Activated naive CD4-positive, alpha-beta T cell treated with anti-CD3 and anti-CD28 coated beads, Interleukin-2, amount 10 ng/mL, durations not matched to agents 7 days and 5 days (primary cell): ENCODE measurements at regions not wholly inside any gene's neighbourhood (a gene's known extent, or its start where the extent isn't known, plus 50 kb on each side); places are given as distances from the start of the nearest gene placed in this dataset.

Experiments
- CTCF ChIA-PET: fragments of 350-600 bp; sonication (Branson Sonifier 250); formaldehyde crosslinking; loops from one replicate; lab custom pipeline; 2021; ENCODE audit warnings: antibody characterized with exemption; lab: Charles Lee
- DNase-seq: peaks from one replicate; pipeline ENCODE4 v3.0.0-alpha.2; 2020
- H3K27ac Mint-ChIP-seq: one replicate; pipeline ENCODE4 v1.8.0; 2021; ENCODE audit warnings: mild to moderate bottlenecking, moderate library complexity, mixed read lengths
- H3K27me3 Mint-ChIP-seq: one replicate; pipeline ENCODE4 v1.8.0; 2021; ENCODE audit warnings: mild to moderate bottlenecking, mixed read lengths
- H3K36me3 Mint-ChIP-seq: one replicate; pipeline ENCODE4 v1.8.0; 2021; ENCODE audit warnings: mixed read lengths
- H3K4me1 Mint-ChIP-seq: one replicate; pipeline ENCODE4 v1.8.0; 2021; ENCODE audit warnings: mixed read lengths
- H3K4me3 Mint-ChIP-seq: one replicate; pipeline ENCODE4 v1.8.0; 2021; ENCODE audit warnings: mild to moderate bottlenecking, moderate library complexity, mixed read lengths
- H3K9me3 Mint-ChIP-seq: one replicate; pipeline ENCODE4 v1.8.0; 2021; ENCODE audit warnings: mixed read lengths

DNA sequence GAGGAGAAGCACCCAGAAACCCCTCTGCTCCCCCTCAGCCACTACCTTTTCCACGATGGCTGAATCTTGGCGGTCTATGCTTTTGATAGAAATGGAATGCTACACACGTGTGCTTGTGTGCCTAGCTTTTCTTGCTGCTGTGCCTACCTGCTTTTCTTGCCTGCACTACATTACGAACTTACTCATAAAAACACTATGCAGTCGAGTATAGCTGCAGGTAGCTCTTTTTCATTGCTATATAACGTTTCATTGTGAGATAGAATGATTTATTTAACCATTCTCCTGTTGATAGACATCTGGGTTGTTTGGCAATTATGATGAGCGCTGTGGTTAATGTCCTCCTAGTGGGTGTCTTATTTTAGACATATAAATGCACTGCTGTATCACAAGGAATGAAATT, 67.9 kb upstream of the NCOR2 start:
- peaks cover 36% of the 10 kb centered on the region for H3K27me3 Mint-ChIP-seq
- no peak overlapping the region for H3K27ac Mint-ChIP-seq
- CTCF ChIA-PET = no interaction called here
- no peak overlapping the region for H3K4me3 Mint-ChIP-seq
- peaks cover 8% of the 10 kb centered on the region for H3K9me3 Mint-ChIP-seq
- DNase-seq = no peak
- peaks cover 4% of the 10 kb centered on the region for H3K36me3 Mint-ChIP-seq
- peaks cover 14% of the 10 kb centered on the region for H3K4me1 Mint-ChIP-seq

DNA sequence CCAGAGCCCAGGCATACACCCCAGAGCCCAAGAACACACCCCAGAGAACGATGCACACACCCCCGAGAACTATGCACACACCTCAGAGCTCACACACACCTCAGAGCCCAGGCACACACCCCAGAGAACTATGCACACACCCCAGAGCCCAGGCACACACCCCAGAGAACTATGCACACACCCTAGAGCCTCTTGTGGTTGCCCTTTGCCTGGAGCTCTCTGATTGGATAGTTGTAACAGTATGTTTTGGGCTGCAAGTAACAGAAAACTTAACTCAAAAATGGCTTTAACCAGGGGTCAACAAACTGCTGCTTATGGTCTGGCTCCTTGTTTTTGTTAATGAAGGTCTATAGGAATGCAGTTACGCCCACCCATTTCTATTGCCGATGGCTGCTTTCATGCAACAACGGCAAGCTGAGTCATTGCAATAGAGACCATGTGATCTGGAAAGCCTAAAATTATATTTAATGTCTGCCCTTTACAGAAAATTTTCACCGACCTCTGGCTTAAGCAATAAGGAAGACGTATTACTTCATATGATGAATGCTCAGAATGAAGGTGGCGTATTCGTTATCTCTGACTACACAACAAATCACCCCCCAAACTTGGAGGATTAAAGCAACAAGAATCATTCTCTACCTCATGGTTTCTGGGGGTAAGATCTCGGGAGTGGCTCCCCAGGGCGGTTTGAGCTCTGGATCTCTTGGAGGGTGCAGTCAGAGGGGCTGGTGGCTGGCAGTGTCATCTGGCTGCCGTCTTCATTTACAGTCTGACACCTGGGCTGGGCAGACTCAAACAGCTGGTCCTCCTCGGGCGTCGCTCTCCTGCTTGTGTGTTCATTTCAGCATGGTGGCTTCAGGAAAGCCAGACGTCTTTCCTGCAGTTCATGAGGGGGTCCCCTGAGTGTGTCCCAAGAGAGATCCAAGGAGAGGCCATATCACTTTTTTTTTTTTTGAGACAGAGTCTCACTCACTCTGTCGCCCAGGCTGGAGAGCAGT, 66.3 kb upstream of the NCOR2 start:
- peaks cover 8% of the 10 kb centered on the region for H3K9me3 Mint-ChIP-seq
- peaks cover 4% of the 10 kb centered on the region for H3K36me3 Mint-ChIP-seq
- peaks cover 22% of the 10 kb centered on the region for H3K27me3 Mint-ChIP-seq
- no peak overlapping the region for H3K27ac Mint-ChIP-seq
- peaks cover 14% of the 10 kb centered on the region for H3K4me1 Mint-ChIP-seq
- H3K4me3 Mint-ChIP-seq = no peak overlapping the region
- CTCF ChIA-PET = no interaction called here
- DNase-seq = no peak

DNA sequence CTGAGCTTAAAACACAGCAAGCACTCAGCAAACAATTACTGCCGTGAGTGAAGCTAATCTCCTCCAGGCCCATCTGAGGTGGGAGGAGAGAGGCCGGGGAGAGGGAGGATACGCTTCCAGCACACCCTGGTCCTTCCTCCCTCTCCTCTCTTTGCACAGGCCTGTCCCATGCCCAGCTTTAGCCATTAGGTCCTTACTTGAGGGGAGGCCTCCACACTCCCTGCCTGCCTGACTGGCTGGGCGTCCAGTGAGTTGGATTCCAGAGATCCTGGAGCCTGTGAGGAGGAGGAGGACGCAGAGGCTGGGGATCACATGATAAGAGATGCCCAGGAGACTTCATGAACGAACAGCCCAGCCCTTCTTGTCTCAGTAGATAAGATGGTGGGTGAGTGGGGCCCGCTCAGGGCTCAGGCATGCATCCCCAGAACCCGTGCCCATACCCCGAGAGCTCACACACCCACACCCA, 65.1 kb upstream of the NCOR2 start:
- Mint-ChIP-seq H3K27ac (no peak overlapping the region), H3K27me3 (peaks cover 14% of the 10 kb centered on the region), H3K36me3 (peaks cover 4% of the 10 kb centered on the region), H3K9me3 (peaks cover 8% of the 10 kb centered on the region), H3K4me3 (no peak overlapping the region), H3K4me1 (peaks cover 14% of the 10 kb centered on the region)
- DNase-seq = no peak
- CTCF ChIA-PET = no interaction called here

DNA sequence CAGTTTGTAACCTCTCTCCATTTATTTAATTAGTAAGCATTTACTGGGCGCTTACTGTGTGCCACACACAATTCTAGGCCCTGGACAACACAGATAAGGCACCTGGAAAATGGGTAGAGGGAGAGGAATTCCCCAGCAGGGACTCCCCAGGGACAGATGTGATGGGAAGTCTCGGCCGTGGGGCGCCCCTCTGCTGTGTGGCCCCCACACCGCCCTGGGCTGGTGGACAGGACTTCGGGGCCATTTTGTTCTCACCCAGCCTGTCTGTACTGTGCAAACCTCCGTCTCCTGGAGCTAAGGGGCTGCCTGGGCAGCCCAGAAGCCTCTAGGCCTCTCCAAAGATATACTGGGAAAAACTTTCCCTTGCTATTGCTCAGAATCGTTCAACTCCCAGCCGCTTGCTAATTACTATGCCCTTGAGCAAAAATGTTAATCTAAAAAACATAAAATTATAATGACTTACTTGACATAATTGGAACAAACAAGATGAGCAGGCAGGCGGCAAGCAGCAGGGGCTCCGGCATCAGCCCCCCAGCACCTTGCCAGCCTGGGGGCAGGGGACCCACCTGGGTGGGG, 64.4 kb upstream of the NCOR2 start:
- H3K27ac Mint-ChIP-seq = no peak overlapping the region
- peaks cover 11% of the 10 kb centered on the region for H3K27me3 Mint-ChIP-seq
- CTCF ChIA-PET = no interaction called here
- peaks cover 13% of the 10 kb centered on the region for H3K4me1 Mint-ChIP-seq
- H3K4me3 Mint-ChIP-seq = no peak overlapping the region
- peaks cover 4% of the 10 kb centered on the region for H3K36me3 Mint-ChIP-seq
- H3K9me3 Mint-ChIP-seq = peaks cover 8% of the 10 kb centered on the region
- no peak for DNase-seq

DNA sequence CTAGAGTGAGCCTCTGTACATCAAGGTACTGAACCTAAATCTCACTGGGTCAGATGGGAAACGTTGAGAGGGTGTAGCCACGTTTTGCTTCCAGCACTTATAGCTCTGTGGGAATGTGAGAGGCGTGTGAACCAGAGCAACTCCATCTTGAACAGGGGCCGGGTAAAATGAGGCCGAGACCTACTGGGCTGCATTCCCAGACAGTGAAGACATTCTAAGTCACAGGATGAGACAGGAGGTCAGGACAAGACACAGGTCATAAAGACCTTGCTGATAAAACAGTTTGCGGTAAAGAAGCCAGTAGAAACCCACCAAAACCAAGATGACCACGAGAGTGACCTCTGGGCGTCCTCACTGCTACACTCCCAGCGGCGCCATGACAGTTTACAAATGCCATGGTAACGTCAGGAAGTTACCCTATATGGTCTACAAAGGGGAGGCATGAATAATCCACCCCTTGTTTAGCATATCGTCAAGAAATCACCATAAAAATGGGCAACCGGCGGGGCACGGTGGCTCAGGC, 63.4 kb upstream of the NCOR2 start:
- H3K4me1 Mint-ChIP-seq = peaks cover 4% of the 10 kb centered on the region
- CTCF ChIA-PET = no interaction called here
- no peak overlapping the region for H3K27ac Mint-ChIP-seq
- no peak overlapping the region for H3K4me3 Mint-ChIP-seq
- peaks cover 11% of the 10 kb centered on the region for H3K27me3 Mint-ChIP-seq
- DNase-seq = no peak
- H3K36me3 Mint-ChIP-seq = no peaks in the 10 kb centered on the region
- peaks cover 2% of the 10 kb centered on the region for H3K9me3 Mint-ChIP-seq

DNA sequence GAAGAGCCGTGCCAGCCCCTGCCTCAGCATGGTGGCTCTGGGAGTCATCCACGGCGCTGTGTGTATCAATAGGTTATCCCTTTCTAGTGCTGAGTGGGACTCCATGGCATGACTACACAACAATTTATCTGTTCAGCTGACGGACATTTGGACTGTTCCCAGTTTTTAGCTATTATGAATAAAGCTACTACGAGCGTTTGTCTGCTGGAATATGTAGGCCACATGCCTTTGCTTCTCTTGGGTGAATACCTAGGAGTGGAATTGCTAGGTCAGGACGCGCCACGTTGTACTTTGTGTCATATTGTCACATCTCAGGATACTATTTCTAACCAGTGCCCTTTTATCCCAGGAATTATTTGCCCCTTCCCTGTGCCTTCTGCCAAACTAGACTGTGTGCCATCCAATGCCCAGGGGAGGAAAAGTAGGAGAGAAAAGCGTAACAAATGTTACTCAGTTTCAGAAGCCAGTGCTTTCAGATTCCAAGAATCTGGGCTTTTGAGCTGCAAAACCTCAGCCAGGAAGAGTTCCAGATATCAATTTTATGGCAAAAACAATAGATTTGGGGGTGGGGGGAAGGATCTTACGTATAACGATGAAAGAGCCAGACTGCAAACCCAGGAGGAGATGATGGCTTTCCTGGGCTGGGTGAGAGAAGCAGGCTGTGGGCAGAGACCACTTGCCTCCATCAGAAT, 62.5 kb upstream of the NCOR2 start:
- Mint-ChIP-seq H3K4me1 (no peaks in the 10 kb centered on the region), H3K9me3 (no peaks in the 10 kb centered on the region), H3K27ac (no peak overlapping the region), H3K27me3 (peaks cover 11% of the 10 kb centered on the region), H3K36me3 (no peaks in the 10 kb centered on the region), H3K4me3 (no peak overlapping the region)
- DNase-seq = no peak
- CTCF ChIA-PET = no interaction called here

DNA sequence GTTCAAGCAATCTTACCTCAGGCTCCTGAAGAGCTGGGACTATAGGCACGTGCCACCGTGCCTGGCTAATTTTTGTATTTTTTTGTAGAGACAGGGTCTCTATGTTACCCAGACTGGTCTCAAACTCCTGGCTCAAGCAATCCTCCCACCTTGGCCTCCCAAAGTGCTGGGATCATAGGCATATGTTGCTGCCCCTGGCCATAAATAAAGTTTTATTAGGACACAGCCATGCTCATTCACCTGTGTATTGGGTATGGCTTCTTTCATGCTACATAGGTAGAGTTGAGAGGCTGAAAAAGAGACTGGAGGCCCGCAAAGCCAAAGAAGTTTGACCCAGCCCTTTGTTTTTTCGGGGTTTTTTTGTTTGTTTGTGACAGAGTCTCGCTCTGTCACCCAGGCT, 61.7 kb upstream of the NCOR2 start:
- Mint-ChIP-seq H3K27ac (no peak overlapping the region), H3K4me1 (no peaks in the 10 kb centered on the region), H3K4me3 (no peak overlapping the region), H3K9me3 (no peaks in the 10 kb centered on the region), H3K36me3 (no peaks in the 10 kb centered on the region), H3K27me3 (peaks cover 12% of the 10 kb centered on the region)
- CTCF ChIA-PET = no interaction called here
- DNase-seq = no peak

DNA sequence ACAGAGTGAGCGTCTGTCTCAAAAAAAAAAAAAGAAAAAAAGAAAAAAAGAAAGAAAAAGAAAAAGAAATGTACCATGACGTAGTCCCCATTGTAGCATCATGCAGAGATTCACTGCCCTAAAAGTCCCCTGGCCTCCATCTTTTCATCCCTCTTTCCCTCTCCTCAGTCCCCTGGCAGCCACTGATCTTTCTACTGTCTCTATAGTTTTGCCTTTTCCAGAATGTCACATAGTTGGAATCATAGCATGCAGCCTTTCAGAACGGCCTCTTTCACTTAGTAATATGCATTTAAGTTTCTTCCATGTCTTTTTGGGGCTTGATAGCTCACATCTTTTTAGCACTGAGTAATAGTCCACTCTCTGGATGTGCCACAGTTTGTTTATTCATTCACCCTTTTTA, 60.5 kb upstream of the NCOR2 start:
- Mint-ChIP-seq H3K27ac (peak overlapping the region; percentile 6), H3K36me3 (no peaks in the 10 kb centered on the region), H3K9me3 (peaks cover 2% of the 10 kb centered on the region), H3K27me3 (peaks cover 9% of the 10 kb centered on the region), H3K4me3 (no peak overlapping the region), H3K4me1 (no peaks in the 10 kb centered on the region)
- no peak for DNase-seq
- CTCF ChIA-PET = no interaction called here

DNA sequence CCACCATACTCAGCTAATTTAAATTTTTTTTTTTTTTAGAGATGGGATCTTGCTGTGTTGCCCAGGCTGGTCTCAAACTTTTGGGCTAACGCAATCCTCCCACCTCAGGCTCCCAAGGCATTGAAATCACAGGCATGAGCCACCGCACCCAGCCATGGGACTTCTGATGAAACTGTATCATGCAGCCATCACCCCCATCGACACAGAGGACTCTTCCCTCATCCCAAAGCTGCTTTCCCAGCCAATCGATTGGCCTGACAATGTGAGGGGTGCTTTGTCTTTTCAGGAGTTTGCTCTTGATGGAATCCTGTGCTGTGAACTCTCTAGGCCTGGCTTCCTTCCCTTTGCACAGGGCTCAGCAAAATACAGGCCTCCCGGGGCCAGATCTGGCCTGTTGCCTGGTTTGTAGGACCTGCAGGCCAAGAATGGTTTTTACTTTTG, 59.6 kb upstream of the NCOR2 start:
- Mint-ChIP-seq H3K27me3 (peaks cover 9% of the 10 kb centered on the region), H3K4me3 (no peak overlapping the region), H3K9me3 (peaks cover 2% of the 10 kb centered on the region), H3K4me1 (no peaks in the 10 kb centered on the region), H3K27ac (no peak overlapping the region), H3K36me3 (no peaks in the 10 kb centered on the region)
- no peak for DNase-seq
- CTCF ChIA-PET = no interaction called here

DNA sequence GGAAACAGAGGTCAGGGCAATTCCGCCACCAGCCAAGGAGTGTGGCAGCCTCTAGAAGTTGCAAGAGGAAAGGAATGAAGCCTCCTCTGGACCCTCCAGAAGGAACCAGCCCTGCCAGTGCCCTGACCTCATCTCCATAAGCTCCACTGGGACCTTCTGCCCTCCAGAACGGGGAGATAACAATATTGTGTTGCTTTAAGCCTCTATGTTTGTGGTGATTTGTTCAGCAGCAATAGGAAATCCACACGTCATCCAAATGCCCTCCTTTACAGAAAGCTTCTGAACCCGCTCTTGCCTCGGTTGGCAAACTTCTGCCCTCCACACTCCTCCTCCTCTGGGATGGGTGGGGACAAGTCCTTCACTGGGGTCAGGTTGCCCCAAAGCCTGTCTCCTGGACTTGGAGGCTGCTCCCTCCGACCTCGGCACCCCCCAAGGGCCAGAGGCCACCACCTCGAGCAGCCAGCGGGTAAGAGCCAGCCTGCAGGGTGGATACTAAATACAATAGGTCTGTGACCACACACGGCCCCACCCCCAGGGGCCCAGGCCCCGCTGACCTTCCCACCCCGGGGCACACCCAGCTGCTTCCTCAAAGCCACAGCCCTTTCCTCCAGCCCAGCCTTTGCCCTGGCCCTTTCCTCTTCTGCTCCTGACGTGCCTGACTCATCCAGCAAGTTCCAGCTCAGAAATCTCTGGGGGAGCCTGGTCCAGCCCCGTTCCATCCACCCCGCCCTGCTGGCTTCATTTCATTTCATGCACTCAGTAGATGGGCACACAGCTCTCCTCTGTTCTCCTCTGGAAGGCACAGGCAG, 58.7 kb upstream of the NCOR2 start:
- no peak overlapping the region for H3K4me3 Mint-ChIP-seq
- CTCF ChIA-PET = no interaction called here
- H3K4me1 Mint-ChIP-seq = no peaks in the 10 kb centered on the region
- no peak overlapping the region for H3K27ac Mint-ChIP-seq
- peaks cover 9% of the 10 kb centered on the region for H3K27me3 Mint-ChIP-seq
- no peaks in the 10 kb centered on the region for H3K36me3 Mint-ChIP-seq
- DNase-seq = no peak
- H3K9me3 Mint-ChIP-seq = peaks cover 2% of the 10 kb centered on the region

DNA sequence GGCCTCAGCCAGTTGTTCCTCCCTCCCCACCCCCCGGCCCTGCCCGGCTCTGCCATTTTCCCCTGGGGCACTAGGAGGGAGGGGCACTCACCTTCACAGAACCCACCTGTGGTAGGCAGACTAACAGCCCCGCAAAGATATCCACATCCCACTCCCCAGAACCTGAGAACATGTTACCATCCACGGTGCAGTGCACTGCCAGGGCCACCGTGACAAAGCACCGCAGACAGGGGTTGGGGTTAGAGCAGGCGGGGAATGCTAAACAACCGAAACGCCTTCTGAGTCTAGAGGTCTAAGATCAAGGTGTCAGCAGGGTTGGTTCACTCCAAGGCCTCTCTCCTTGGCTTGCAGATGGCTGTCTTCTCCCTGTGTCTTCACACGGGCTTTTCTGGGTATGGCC, 57.4 kb upstream of the NCOR2 start:
- no peaks in the 10 kb centered on the region for H3K36me3 Mint-ChIP-seq
- no peaks in the 10 kb centered on the region for H3K4me1 Mint-ChIP-seq
- DNase-seq = no peak
- peaks cover 2% of the 10 kb centered on the region for H3K9me3 Mint-ChIP-seq
- H3K4me3 Mint-ChIP-seq = no peak overlapping the region
- H3K27ac Mint-ChIP-seq = no peak overlapping the region
- H3K27me3 Mint-ChIP-seq = peaks cover 9% of the 10 kb centered on the region
- CTCF ChIA-PET = no interaction called here

DNA sequence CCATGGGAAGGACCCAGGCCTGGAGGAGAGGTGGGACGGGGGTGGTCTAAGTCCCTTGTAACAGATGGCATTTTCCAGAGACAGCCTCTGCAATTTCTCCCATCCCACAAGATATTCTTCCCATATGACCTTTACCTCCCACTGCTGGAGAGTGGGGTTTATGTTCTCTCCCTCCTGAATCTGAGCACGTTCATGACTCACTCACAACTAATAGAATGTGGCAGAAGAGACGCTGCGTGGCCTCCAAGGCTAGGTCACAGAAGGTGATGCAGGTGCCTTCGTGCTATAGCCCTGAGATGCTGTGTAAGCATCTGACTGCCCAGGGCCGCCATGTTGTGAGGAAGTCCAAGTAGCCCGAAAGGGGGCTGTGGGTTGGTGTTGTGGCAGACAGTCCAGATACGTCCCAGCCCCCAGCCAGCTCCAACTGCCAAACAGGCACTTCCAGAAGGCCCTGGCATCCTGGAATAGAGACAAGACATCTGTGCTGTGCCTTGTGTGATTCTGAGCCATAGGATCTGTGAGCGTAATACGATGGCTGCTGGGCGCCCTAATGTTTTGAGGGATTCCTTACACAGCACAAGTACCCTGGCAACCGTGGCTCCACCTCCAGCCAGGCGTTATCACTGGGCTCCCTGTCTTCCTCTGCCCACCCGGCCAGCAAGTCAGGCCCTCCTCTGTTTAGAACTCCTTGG, 56.1 kb upstream of the NCOR2 start:
- Mint-ChIP-seq H3K4me3 (no peak overlapping the region), H3K27ac (no peak overlapping the region), H3K27me3 (peaks cover 9% of the 10 kb centered on the region), H3K9me3 (peaks cover 2% of the 10 kb centered on the region), H3K36me3 (no peaks in the 10 kb centered on the region), H3K4me1 (no peaks in the 10 kb centered on the region)
- CTCF ChIA-PET = no interaction called here
- no peak for DNase-seq

DNA sequence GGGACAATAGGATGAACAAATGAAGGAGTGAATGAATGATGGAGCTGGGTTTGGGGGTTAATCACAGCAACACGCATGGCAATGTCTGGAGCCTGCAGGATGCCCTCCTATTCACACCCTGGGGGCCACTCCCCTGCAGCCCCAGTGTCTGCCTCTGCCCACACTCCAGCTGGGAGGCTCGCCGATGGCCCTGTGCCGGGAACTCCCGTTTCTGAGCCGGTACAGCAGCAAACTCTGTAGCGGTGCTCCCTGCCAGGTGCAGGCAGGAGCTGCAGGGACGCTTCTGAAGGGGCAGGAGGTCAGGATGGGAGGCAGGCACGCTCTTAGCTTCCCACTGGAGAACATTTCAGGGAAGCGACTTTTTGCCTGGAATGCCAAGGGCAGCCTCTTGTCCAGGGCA, 55.4 kb upstream of the NCOR2 start:
- CTCF ChIA-PET = no interaction called here
- Mint-ChIP-seq H3K36me3 (no peaks in the 10 kb centered on the region), H3K4me1 (no peaks in the 10 kb centered on the region), H3K27ac (no peak overlapping the region), H3K27me3 (peaks cover 9% of the 10 kb centered on the region), H3K9me3 (peaks cover 2% of the 10 kb centered on the region), H3K4me3 (no peak overlapping the region)
- DNase-seq = no peak
